GM12873 (cell line): ENCODE measurements at regions not wholly inside any gene's neighbourhood (a gene's known extent, or its start where the extent isn't known, plus 50 kb on each side); places are given as distances from the start of the nearest gene placed in this dataset.

Experiments
- TF ChIP-seq, protein P1 (sequence below): IDR thresholded peaks from 2 replicates; pipeline ENCODE4 v1.5.1; 2012; ENCODE audit warnings: low read depth, mild to moderate bottlenecking, moderate library complexity, low read length, control low read depth; ENCODE audit not compliant: insufficient read depth; ENCODE audit errors: missing control alignments

GRCh38 chr10:91335147-91335546, 75.0 kb upstream of the HECTD2 start:
- TF ChIP-seq, protein P1, sequence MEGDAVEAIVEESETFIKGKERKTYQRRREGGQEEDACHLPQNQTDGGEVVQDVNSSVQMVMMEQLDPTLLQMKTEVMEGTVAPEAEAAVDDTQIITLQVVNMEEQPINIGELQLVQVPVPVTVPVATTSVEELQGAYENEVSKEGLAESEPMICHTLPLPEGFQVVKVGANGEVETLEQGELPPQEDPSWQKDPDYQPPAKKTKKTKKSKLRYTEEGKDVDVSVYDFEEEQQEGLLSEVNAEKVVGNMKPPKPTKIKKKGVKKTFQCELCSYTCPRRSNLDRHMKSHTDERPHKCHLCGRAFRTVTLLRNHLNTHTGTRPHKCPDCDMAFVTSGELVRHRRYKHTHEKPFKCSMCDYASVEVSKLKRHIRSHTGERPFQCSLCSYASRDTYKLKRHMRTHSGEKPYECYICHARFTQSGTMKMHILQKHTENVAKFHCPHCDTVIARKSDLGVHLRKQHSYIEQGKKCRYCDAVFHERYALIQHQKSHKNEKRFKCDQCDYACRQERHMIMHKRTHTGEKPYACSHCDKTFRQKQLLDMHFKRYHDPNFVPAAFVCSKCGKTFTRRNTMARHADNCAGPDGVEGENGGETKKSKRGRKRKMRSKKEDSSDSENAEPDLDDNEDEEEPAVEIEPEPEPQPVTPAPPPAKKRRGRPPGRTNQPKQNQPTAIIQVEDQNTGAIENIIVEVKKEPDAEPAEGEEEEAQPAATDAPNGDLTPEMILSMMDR: peak; percentile 4

DNA sequence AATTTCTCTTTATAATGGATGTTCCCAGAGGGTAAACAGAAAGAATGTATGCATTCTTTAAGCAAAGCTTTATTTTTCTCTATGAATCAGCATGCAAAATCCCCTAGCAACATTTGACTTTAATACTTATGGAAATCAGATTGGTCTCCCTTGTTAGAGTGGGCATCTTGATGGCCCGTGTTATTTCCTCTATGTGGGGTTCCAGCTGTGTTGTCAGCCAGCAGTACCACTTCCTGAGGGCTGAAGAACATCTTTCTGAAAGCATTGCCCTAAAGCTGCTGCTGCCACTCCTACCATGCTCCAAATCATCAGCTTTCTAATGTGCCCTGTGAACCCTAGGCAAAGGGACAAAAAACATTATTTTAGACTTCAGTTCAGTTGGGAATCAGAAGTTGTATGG, 70.4 kb upstream of the HECTD2 start:
- TF ChIP-seq, protein P1: no peak

DNA sequence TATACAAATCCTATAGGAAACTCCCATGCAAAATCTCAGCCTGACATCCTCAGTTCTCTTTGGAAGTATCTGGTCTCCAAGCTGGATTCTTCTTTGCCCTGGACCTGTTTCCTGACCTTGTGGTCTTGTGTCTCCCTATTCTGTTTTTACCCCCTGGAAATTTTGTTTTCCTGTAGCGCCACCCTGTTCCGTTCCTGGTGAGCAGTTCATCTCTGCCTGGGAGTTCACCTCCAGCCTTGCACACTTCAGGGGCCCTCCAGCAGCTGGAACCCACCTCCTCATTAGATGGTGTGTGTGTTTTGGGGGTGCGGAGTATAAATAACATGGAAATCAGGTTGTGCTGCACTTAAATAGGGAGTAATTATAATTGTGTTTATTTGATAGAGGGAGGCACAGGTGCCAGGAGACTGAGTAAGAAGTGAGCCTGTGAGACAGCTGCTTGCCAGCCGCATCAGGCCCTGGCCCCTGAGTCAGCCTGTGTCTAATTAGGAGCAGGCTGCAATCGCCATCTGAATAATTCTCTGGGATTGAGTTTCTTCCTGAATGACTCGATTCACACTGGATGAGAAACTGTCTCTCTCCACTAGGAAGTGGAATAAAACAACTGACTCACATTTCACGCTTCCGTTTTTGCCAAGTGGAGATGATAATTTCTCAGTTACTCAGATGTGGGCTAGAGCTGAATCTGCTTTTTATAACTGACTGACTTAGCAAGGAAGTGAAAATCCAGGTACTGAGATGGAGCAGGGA, 69.4 kb upstream of the HECTD2 start:
- TF ChIP-seq, protein P1: no peak

- TF ChIP-seq, protein P1: no peak
Measured at GRCh38 chr10:91341686-91342085, 68.5 kb upstream of the HECTD2 start.

DNA sequence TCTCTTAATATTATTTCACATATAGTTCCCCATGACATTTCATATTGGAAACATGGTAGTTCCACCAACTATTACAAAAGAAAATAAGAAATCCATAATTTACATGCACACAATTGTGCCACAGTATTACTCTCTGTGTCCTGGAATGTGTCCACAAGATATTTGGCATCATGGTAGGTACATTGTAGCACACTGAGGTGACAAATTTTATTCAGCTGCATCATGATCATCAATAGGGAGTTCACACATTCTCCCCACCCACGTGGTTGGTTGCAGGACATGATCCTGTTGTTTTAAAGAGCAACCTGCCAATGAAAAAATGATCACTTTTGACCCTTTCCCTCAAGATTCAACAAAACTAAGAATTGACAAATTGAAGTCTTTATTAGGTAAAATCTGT, 67.1 kb upstream of the HECTD2 start:
- TF ChIP-seq, protein P1: no peak

DNA sequence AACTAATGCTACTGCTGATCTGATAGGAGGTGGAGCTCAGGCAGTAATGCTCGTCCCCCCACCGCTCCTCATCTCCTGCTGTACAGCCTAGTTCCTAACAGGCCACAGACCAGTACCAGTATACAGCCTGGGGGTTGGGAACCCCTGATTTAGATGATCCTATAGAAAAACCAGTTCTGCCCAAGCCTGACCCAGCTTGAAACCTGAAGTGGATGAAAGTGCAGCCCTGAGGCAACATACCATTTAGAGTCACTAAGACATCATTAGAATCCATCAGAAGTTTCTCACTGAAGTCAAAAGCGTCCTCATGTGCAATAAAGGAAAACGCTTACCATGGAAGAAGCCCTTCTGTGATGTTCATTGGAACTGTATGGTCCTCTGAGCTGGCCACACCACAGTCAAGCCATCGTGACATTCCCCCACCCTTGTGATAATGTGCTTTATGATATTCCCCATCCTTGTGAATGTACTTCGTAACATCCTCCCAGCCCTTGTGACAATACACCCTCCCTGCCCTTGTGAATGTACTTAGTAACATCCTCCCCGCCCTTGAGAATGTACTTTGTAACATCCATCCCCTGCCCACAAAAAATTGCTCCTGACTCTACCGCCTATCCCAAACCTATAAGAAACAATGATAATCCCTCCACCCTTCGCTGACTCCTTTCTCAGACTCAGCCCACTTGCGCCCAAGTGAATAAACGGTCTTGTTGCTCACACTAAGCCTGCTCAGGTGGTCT, 65.9 kb upstream of the HECTD2 start:
- TF ChIP-seq, protein P1: no peak

DNA sequence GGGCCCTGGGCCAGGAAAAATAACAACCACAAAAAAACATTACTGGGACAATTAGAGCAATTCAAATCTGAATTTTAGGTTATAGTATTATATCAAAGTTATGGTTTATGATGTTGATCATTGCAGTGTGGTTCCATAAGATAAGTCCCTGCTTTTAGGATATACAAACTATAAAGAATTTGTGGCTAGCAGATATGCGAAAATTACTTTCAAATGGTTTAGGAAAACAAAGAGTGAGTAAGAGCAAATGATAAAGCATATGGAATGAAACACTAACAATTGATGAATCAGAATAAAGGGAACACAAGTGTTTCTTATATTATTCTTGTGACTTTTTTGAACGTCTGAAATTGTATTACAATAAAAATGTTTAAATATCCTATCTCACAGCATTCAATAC, 64.4 kb upstream of the HECTD2 start:
- TF ChIP-seq, protein P1: no peak
